HT1080 (cell line): ENCODE measurements at regions not wholly inside any gene's neighbourhood (a gene's known extent, or its start where the extent isn't known, plus 50 kb on each side); places are given as distances from the start of the nearest gene placed in this dataset.

ENCODE experiments used
- DNase-seq: peaks from one replicate; pipeline ENCODE4 v3.0.0-alpha.2; 2015; ENCODE audit warnings: low read depth

DNA sequence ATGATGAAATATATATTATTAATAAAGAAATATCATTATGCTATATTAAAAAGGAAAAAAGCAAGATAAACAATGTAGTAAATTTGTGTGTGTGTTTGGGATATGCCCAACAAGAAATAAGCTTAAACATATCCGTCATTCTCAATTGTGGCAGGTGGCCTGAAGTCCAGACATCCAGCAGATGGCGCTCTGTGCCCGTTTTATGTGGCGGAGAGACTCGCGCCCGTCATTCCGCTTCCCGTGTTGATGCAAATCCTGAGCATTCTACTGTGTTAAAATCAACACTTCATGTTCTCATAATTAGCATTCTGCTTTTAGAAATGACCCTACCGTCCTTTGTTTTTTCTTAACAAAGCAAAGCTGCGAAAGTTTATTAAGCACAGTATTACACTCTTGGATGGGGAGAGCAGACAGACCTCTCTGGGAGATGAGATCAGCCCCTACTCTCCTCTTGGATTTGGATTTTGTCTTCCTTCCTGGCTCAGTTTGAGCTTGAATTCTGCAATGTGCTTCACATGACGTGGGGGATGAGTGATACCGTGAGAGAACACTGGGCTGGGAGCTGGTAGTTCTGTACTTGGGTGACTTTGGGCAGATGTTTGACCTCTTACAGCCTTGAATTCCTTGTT, 125.8 kb downstream of the MCHR2 start:
- peak; percentile 57 for DNase-seq
